GM19455 (cell line): ENCODE measurements at regions not wholly inside any gene's neighbourhood (a gene's known extent, or its start where the extent isn't known, plus 50 kb on each side); places are given as distances from the start of the nearest gene placed in this dataset.

ENCODE experiments used
- ATAC-seq: cut with Tn5 transposase; IDR thresholded peaks from one replicate; pipeline ENCODE4 v1.9.1; 2021; ENCODE audit not compliant: unreplicated experiment

DNA sequence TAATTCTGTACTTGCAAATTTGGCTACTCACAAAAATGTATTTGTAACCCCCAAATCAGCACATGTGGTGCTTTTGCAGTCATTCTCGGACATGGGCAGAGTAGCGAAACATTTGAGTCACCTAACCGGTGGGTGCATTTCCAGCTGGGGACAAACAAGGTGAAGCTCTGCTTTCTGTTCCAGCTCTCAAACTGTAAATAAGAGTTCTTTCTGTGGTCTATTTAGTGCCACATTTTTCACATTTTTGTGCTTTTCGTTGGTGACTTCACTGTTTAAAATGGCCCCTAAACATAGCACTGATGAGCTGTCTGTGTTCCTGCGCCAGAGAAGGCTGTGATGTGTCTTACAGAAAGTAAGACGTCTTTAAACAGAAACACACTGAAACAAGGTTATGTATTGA is 244.5 kb downstream of the CDC5L start:
- no peak for ATAC-seq

DNA sequence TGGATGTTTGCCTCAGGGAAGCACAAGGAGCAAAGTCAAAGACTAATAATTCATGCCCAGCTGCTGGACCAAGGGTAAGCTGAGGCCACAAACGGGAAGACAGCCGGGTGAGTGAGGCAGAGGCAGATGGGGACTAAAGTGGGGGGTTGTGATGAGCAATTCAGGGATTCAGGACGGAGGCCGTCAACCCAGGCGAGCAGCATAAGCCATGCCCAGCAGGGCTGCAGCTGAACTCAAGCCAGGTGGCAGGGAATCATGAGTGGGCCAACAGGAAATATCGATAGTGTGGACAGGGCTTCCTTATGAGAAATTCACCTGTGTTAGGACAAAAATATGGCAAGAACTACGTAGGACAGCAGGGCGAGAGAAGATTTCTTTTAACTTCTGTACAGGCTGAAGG is 246.8 kb downstream of the CDC5L start:
- ATAC-seq = no peak

DNA sequence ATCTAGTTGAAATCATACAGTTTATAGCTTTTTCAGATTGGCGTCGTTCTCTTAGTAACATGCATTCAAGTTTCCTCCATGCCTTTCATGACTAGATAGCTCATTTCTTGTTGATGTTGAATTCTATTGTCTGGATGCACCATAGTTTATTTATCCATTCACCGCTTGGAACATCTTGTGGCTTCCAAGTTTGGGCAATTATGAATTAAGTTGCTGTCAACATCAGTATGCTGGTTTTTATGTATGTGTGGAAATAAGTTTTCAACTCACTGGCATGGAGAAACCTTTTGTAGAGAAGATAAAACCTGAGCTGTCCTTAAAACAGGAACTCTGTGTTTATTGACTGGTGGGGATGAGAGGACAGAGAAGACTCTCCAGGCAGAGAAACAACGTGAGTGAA is 248.0 kb downstream of the CDC5L start:
- no peak for ATAC-seq

DNA sequence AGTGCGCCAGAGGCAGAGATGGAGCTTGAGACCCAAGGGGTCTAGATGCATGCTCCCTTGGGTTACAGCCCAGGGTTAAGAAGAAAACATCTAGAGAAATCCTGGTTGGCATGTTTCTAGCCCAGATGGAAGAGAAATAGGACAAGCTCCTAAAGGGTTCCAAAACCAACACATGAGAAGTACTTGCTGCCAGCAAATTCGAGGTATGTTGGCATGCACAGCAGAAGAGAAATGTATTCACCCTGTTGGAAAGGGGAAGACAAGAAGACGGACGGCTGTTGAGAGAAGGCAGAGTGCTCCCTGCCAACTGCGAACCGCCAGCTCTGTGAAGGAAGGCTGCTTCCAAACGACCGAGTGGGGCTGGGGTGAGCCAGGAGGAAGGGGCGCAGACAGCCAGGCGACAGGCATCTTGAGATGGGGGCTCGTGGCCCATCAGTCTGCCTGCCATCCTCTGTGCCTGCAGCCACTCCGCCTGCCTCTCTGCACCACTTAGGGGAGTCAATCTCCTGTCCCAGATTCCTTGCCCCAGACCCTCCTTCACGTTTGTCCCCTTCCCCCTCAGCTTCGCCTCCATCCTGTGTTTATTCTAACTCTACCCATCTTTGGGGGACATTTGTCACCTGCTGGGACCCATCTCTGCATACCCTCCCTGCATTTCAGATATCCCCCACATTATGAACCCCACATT is 249.2 kb downstream of the CDC5L start:
- ATAC-seq = no peak

DNA sequence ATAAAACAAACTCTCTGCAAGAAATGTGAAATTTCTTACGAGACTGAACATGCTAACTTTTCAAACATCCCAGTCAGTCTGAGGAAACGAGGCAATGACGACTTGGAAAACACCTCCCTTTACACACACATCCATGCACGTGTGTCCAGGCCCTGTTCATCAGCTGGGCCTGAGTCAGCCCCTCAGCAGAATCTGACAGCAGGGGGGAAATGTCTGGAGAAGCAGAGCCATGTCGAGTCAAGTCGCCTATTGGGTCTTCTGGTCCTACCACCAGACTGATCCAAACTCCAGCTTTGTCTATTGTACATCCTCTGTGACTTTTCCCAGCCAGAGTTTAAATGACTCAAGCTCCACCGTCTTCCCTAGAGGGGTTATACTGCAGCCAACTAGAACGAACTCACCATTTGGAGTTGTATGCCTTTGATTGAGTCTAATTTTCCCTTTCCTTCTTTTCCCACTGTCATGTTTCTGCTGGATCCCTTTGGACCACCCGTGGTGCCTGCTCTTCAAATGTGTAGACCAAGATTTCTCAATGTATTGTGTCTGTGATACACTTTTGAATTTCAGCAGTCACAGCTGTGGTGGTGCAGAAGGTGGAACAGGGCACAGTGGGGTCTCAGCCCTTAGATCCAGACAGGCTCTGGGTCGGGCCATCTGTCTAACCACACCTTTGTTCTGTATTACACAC is 254.0 kb downstream of the CDC5L start:
- no peak for ATAC-seq

DNA sequence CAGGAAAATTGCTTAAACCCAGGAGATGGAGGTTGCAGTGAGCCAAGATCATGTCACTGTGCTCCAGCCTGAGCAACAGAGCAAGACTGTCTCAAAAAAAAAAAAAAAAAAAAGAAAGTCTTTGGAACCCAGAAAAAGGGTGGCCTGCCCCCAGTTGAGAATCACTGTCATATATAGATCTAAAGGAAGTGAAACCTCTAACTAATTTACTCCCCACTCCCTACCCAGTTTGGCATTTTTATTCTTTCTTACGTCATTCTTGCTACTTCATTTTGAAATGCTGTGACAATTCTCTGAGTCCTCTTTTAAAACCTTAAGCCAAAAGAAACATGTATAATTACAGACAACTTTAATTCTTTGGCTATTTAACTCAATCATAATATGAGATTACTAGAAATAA is 254.8 kb downstream of the CDC5L start:
- ATAC-seq = no peak

DNA sequence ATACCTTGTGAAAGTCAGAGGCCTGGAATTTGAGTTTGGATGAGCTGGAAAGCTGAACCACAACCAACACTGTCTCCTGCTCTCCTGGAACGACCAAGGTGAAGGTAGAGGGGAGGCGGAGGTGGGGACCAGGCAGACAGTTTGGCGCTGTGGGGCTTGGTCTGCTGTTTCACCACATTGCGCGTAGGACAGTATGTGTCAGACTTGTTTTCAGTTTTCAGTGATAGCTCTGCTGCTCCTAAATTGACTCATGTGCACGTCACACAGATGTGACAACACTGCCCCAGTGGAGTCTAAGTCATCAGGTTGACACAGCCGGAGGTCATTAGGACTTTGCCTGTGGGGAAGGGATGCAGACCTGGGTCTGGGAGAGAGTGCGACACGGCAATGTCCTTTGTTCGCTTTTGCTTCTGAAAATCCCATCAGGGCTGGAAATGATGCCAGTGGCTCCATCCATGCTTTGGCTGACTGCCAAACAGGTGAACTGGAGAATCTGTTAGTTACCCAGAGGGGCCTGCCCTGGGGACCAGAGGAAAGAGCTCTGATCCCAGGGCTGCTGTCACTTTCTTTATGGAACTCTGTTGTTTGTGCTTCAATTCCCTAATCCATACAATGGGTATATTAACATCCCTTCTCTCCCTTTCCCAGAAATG is 255.5 kb downstream of the CDC5L start:
- no peak for ATAC-seq

DNA sequence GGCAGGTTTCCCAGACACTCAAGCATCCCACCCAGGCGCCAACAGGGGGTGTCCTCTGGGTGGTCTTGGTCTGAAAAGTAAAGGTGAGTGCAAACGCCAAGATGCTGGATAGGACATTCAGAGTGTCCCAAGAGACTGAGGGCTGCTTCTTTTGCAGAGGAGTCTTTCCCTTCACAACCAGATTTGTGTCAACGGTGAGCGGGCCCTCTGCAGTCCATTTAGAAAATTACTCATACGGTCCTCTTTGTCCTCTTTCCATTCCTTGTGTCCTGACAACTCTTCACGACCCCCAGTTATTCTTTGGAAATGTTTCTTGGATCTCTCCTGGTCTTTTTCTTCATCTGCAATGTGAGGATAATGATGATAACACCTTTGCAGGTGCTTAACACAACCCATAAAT is 257.8 kb downstream of the CDC5L start:
- no peak for ATAC-seq

DNA sequence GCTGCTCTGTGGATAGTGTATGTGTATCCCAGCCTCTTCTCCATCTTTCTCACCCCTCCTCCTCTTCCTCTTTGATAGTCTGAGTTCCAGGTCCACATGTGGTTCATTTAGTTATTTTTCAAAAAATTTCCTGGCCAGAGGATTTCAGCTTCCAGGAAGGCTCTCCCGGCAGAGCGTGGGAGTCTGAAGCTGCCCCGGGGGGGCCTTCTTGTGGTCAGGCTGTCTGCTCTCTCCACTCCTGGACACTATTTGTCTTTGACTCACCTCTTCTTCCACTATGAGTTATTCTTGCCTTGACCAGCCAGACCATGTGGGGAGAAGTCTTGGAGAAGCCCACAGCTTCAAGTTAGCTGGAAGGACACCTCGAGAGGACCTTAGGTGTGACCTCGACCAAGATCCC is 258.8 kb downstream of the CDC5L start:
- ATAC-seq = no peak

DNA sequence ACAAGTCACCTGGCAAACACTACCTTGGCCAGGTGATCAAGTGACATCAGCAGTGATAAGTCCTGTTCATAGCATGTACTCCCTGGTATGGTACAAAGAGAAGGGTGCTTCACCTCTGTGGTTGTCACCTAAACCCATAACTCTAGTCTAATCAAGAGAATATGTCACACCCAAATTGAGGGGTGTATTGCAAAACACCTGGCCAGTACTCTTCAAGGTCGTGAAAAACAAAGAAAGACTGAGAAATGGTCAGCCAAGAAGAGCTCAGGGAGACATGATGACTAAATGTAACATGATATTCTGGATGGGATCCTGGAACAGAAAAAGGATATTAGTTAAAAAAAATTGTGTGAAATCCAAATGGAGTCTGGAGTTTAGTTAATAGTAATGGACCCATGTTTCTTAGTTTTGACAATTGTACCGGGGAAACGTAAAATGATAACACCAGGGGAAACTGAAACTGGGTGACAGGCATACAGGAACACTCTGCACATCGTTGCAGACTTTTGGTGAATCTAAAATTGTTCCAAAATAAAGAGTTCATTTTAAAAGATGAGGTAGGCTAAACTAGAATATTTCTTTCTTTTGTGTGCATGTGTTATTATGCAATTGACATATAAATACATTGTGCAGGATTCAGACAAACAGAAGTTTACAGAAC is 262.0 kb downstream of the CDC5L start:
- ATAC-seq = no peak

DNA sequence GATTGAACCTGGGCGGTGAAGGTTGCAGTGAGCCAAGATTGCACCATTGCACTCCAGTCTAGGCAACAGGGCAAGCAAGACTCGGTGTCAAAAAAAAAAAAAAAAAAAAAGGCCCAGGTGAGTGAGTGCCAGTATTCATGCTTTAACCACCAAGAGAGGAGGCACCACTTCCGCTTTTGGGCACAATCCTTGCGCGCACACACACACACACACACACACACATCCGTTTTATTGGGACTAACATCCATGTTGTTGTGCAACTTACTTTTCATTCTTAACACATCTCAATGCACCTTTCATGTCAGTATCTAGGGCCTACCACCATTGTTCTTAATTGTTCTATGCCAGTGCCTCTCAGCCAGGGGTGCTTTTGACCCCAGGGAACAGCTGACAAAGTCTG is 263.0 kb downstream of the CDC5L start:
- no peak for ATAC-seq

DNA sequence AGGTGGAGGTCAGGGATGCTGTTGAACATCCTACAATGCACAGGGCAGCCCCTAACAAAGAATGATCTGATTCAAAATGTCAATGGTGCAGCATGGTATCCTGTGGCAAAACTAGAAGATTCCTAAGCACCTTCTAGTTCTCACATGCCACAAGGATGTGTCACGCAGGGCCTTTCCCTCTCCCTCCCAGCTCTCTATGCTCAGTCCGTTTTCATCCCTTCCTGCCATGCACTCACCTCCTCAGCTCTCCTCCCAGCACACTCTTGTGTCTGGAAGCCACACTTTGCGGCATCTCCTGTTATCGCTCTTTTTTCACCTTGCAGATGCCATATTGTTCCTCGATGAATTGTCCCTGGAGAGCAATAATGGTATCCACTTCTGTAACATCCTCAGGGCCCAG is 263.4 kb downstream of the CDC5L start:
- no peak for ATAC-seq

DNA sequence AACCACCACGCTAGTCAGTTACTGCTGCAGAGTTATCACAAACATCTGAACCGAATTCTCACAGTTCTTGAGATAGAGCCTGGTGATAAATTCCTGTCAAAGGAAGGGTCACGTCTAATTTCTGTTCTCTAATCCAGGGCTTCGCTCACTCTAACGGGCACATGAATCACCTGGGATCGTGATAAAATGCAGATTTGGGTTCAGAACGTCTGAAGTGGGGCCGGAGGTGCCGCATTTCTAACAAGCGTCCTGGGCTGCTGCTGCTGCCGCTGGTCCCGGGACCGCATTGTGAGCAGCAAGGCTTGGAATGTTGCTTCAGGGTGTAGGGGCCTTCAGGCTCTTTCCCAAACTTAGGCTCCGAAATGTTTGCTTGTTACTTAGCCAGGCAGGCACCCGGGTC is 264.1 kb downstream of the CDC5L start:
- no peak for ATAC-seq

DNA sequence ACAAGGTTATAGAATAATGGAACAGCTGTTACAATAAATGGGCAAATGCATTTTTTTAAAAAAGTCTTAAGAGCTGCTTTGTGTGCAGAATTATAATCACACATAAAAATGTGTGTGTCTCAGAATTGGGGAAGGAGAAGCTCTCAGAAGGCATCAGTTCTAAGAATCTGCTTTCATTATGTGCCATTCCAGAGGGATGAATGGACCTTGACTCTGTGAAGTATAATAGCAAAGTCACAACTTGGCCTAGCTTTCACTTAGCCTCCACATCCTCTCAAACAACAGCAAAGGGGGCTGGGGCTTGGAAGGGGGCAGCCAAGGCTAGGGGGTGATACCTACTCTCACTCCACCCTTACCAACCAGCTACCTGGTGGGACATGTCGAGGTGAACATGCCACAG is 265.0 kb downstream of the CDC5L start:
- no peak for ATAC-seq

DNA sequence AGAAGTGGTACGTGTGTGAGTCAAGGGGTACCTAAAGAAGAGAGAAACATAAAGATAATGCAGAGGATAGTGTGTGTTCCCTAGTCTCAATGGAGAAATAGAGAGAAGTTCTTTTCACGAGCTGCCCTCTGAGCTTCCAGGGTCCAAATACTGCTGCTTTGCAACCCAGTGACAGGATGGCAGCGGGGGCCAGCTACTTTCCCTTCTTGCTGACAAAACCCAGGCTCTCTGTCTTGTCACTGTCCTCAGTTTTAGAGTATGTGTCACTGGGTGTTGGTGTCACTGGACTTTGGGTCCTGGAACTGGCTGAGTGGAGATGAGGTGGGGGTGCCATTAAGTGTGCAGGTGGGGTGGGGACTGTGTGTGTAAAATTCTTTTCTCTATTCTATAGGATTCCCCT is 265.6 kb downstream of the CDC5L start:
- no peak for ATAC-seq

DNA sequence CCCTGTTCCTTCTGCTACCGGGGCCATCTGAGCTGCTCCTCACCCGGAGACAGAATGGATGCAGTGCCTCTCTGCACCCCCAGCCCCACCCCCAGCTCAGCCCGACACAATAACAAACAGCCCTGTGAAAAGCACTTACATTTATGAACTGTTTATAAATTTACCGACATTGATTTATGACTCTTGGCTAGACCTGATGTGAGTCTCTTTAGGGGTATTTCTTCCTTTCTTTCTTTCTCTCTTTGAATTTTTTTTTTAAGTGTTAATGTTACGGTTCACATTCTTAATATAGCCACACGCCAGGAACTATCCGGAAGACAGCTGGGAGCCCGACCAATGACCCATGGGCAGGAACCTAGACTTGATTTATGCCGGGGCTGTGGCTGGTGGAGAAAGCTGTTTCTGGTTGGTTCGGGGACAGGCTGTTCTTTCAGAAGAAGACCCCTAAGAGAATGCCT is 266.3 kb downstream of the CDC5L start:
- no peak for ATAC-seq

DNA sequence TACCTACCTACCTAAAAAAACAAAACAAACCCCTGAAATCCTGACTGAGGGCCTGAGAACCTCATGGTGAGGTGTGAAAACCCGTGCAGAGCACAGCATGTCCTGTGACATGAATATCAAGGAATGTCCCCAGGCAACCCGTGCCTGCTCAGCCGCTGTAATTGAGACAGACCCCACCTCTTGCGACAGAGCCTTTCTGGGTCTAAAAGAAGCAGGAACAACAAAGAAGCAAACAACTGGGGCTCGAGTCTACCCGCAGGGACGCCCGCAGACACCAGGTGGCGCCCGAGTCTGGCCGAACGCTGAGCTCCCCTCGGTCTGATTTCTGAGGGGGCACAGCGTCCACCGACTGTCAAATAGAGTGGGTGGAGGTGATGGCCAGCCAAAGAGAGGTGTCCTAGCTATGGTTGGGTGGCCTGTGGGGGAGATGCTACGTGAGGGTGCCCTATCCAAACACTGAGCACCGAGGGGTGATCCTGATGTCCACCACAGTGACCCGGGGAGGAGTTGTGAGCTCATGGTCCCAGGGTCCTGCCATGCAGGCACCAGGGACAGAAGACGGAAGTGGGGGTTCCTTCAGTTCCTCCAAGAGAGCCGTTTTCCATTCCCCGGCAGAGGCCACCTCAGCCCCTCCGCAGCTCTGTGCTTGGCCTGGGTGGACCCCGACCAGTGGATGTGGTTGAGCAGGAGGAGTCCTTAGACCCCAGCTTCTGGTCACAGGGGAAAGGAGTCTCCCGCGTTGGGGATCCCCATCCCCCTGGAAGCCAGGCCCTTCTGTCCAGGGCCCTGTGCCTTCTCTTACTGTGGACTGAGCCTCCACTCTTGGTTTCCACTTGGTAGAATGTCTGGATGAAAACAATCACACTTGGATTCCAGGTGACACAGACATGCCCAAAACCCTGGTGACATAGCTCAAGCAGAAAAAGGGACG is 268.2 kb downstream of the CDC5L start:
- ATAC-seq = no peak

DNA sequence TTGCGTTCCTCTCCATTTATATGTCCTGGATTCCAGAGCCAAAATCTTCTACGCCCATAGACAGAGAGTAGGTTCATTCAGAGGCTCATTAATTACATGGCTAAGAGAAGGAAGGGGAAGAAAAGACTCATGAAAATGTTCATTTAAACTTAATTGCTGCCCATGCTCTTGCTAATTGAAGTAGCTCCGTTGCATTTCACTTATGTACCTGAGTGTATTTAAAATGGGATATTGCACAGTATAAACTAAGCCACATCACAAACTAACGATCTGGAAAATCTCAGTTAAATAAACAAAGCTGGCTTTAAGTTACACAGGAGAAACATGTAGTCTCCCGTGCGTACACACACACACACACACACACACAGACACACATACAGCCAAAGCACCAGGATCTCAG is 269.2 kb downstream of the CDC5L start:
- ATAC-seq = no peak

DNA sequence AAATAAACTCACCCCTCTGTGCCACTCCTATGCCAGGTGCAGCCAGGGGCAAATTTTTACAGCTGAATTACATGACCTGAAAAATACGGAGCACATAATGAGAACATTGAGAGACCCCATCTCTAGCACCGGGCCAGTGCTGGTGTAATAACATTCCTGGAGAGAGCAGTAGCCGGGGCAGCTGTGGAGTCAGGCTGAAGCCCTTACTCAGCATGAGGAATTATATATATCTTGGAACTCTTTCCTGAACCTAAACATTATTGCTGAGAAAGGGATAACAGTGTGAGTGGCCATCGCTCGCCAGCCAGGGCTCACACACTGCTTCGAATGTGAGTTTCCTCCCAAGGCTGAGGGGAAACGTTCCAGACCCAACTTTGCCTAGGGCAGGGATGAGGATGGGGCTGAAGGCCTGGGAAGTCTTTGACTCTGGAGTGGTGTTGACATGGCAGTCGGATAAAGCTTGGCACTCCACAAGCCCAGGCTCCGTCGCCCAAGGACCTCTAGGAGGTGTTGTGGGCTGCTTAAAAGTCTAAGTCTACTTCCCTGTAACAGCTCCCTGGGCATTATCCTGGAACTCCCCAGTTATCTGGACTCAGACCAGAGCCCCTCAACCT is 269.8 kb downstream of the CDC5L start:
- no peak for ATAC-seq

DNA sequence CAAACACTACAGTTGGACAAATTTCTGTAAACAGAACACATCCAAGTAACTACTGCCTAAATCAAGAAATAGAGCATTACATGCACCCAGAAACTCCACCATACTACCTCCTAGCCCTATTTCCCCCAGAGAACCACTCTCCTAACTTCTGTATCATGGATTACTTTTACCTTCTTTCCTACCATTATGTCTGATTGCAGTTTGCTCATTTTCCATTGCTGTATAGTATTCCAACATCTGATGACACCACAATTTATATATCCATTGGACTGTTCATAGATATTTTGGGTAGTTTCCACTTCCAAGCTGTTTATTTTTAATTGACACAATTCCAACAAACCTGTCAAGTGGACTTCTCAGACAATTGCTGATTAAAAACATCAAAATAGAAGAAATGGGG is 271.1 kb downstream of the CDC5L start:
- ATAC-seq = no peak
